GM10248 (cell line): ENCODE measurements at regions not wholly inside any gene's neighbourhood (a gene's known extent, or its start where the extent isn't known, plus 50 kb on each side); places are given as distances from the start of the nearest gene placed in this dataset.

ENCODE experiments used
- CTCF ChIA-PET: fragments of 300-600 bp; sonication (Branson Sonifier 250); formaldehyde crosslinking; extraction: SDS; loops from one replicate; lab custom pipeline; 2021; ENCODE audit warnings: antibody characterized with exemption; lab: Yijun Ruan, JAX
- POLR2A ChIA-PET: fragments of 350-650 bp; sonication (Branson Sonifier 250); formaldehyde crosslinking; extraction: SDS; loops from one replicate; lab custom pipeline; 2020; ENCODE audit warnings: antibody characterized with exemption; lab: Yijun Ruan, JAX
- DNase-seq: peaks from one replicate; pipeline ENCODE4 v3.0.0; 2012; ENCODE audit errors: extremely low spot score
- TF ChIP-seq, protein P1 (sequence below): IDR thresholded peaks from 2 replicates; pipeline ENCODE4 v1.5.1; 2012; ENCODE audit warnings: mild to moderate bottlenecking, low read depth; ENCODE audit errors: extremely low read depth, missing control alignments, control extremely low read depth

- no peak for DNase-seq
- CTCF ChIA-PET: no interaction called here
- POLR2A ChIA-PET: no interaction called here
- TF ChIP-seq, protein P1, sequence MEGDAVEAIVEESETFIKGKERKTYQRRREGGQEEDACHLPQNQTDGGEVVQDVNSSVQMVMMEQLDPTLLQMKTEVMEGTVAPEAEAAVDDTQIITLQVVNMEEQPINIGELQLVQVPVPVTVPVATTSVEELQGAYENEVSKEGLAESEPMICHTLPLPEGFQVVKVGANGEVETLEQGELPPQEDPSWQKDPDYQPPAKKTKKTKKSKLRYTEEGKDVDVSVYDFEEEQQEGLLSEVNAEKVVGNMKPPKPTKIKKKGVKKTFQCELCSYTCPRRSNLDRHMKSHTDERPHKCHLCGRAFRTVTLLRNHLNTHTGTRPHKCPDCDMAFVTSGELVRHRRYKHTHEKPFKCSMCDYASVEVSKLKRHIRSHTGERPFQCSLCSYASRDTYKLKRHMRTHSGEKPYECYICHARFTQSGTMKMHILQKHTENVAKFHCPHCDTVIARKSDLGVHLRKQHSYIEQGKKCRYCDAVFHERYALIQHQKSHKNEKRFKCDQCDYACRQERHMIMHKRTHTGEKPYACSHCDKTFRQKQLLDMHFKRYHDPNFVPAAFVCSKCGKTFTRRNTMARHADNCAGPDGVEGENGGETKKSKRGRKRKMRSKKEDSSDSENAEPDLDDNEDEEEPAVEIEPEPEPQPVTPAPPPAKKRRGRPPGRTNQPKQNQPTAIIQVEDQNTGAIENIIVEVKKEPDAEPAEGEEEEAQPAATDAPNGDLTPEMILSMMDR: no peak
Measured at GRCh38 chr4:97507587-97508245, 635.6 kb downstream of the STPG2 start.
